ENCODE measurements at regions not wholly inside any gene's neighbourhood (a gene's known extent, or its start where the extent isn't known, plus 50 kb on each side); places are given as distances from the start of the nearest gene placed in this dataset.

- TF ChIP-seq CHD2 (IDR thresholded peaks at IDR 0.05; ENCODE audit: low read length, partially characterized antibody), result no peak
- no peak for TF ChIP-seq IRF3 (IDR thresholded peaks at IDR 0.05; ENCODE audit: low read depth, low read length)
- TF ChIP-seq, protein P1, sequence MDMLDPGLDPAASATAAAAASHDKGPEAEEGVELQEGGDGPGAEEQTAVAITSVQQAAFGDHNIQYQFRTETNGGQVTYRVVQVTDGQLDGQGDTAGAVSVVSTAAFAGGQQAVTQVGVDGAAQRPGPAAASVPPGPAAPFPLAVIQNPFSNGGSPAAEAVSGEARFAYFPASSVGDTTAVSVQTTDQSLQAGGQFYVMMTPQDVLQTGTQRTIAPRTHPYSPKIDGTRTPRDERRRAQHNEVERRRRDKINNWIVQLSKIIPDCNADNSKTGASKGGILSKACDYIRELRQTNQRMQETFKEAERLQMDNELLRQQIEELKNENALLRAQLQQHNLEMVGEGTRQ (IDR thresholded peaks at IDR 0.05; ENCODE audit: borderline replicate concordance, low read depth, low read length), result no peak
- no peak for TF ChIP-seq MAX (IDR thresholded peaks at IDR 0.05; ENCODE audit: low read depth)
- no peak for TF ChIP-seq ZBTB33 (IDR thresholded peaks at IDR 0.05; ENCODE audit: borderline replicate concordance, low read depth)
- no peak for TF ChIP-seq POLR2AphosphoS5 (IDR thresholded peaks at IDR 0.05; ENCODE audit: low read depth, low read length)
These were observed 104.3 kb upstream of the PTPRR start for GRCh38 chr12:71024827-71025226.

DNA sequence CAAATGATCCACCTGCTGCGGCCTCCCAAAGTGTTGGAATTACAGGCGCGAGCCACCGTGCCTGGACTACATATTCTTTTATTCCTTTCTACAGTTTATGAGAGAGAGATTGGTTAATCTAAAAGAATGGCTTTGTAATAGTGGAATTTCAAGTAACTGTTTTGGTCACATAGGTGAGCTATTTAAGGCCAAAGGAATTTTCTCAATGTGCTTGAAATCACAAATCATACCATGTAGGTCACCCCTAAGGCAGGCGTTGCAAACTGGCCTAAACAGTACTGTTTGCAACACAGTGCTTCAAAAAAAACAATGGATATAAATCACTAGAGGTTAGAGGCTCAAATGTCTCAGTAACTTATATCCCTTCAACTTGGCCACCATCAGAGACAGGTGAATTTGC, 103.7 kb upstream of the PTPRR start:
- no peak overlapping the region for H3K9ac ChIP-seq
- no peaks in the 10 kb centered on the region for H3K9me3 ChIP-seq
- H3K27ac ChIP-seq (ENCODE audit: low read depth in 2 of 2, low read length in 1 of 2), result no peak overlapping the region
- POLR2A ChIA-PET, result no interaction called here
- 68% methylated on average over 5 of the region's 5 CpGs for WGBS (ENCODE audit: low lambda C conversion rate)
- H3K4me1 ChIP-seq (ENCODE audit: control insufficient read depth in 1 of 2, insufficient read depth in 2 of 2, low read depth in 1 of 2, low read length in 1 of 2), result no peaks in the 10 kb centered on the region
- H2AFZ ChIP-seq (ENCODE audit: low read depth), result no peak overlapping the region
- no peaks in the 10 kb centered on the region for H3K36me3 ChIP-seq (replicated peaks in 1 of 2; ENCODE audit: control insufficient read depth in 1 of 2, insufficient read depth in 2 of 2, low read length in 1 of 2)
- H3K9me2 ChIP-seq, result no peaks in the 10 kb centered on the region
- no peaks in the 10 kb centered on the region for H3K27me3 ChIP-seq (ENCODE audit: insufficient read depth)
- no peaks in the 10 kb centered on the region for H4K20me1 ChIP-seq (ENCODE audit: insufficient read depth)
- H3K4me3 ChIP-seq (ENCODE audit: low read depth in 2 of 2, low read length in 1 of 2), result no peak overlapping the region
- H3K4me2 ChIP-seq, result no peak overlapping the region
- CTCF ChIA-PET, result interaction anchor here (1.3 kb wide), 1 partner anchor 9 kb away, joined by 3 read pairs; no protein-coding TSS in a partner anchor
- H3K79me2 ChIP-seq (ENCODE audit: insufficient read depth), result no peaks in the 10 kb centered on the region
- DNase-seq, result no peak
- no peak for TF ChIP-seq ZBTB33 (IDR thresholded peaks at IDR 0.05; ENCODE audit: borderline replicate concordance, low read depth)
- no peak for TF ChIP-seq FOSL2 (IDR thresholded peaks at IDR 0.05; ENCODE audit: borderline replicate concordance, low read depth)
- no peak for TF ChIP-seq SMC3 (IDR thresholded peaks at IDR 0.05; ENCODE audit: low read depth, low read length)
- no peak for TF ChIP-seq NRF1 (IDR thresholded peaks at IDR 0.05; ENCODE audit: low read depth, low read length)
- TF ChIP-seq FOXM1 (IDR thresholded peaks at IDR 0.05; ENCODE audit: low read depth), result no peak
- TF ChIP-seq MAX (IDR thresholded peaks at IDR 0.05; ENCODE audit: low read depth), result no peak
- no peak for TF ChIP-seq ELF1 (IDR thresholded peaks at IDR 0.05)
- no peak for TF ChIP-seq TEAD4 (IDR thresholded peaks at IDR 0.05; ENCODE audit: borderline replicate concordance, insufficient read depth)
- H3F3A ChIP-seq (replicated peaks; ENCODE audit: insufficient read depth), result no peaks in the 10 kb centered on the region

More at GRCh38 chr12:71024827-71025226, 104.3 kb upstream of the PTPRR start:
- Histone ChIP-seq H3K79me2 (ENCODE audit: insufficient read depth) (no peaks in the 10 kb centered on the region), H3K9me2 (no peaks in the 10 kb centered on the region), H3K4me2 (no peak overlapping the region), H3K4me1 (ENCODE audit: control insufficient read depth in 1 of 2, insufficient read depth in 2 of 2, low read depth in 1 of 2, low read length in 1 of 2) (no peaks in the 10 kb centered on the region), H3K36me3 (replicated peaks in 1 of 2; ENCODE audit: control insufficient read depth in 1 of 2, insufficient read depth in 2 of 2, low read length in 1 of 2) (no peaks in the 10 kb centered on the region), H2AFZ (ENCODE audit: low read depth) (no peak overlapping the region), H3K4me3 (ENCODE audit: low read depth in 2 of 2, low read length in 1 of 2) (no peak overlapping the region), H3K9me3 (no peaks in the 10 kb centered on the region), H3F3A (replicated peaks; ENCODE audit: insufficient read depth) (no peaks in the 10 kb centered on the region), H3K27me3 (ENCODE audit: insufficient read depth) (no peaks in the 10 kb centered on the region), H3K9ac (no peak overlapping the region), H4K20me1 (ENCODE audit: insufficient read depth) (no peaks in the 10 kb centered on the region), H3K27ac (ENCODE audit: low read depth in 2 of 2, low read length in 1 of 2) (no peak overlapping the region)
- POLR2A ChIA-PET, result no interaction called here
- CTCF ChIA-PET, result no interaction called here
- WGBS (ENCODE audit: low lambda C conversion rate), result 67% methylated on average over 2 of the region's 2 CpGs
- DNase-seq, result no peak
